HG02970 (cell line): ENCODE measurements at regions not wholly inside any gene's neighbourhood (a gene's known extent, or its start where the extent isn't known, plus 50 kb on each side); places are given as distances from the start of the nearest gene placed in this dataset.
"Not testable (repeated sequence)": the region's sequence is repeated elsewhere in the genome, so short reads cannot be mapped to it uniquely, and the experiment has no call there.

Experiments
- ATAC-seq: cut with Tn5 transposase; IDR thresholded peaks from one replicate; pipeline ENCODE4 v1.9.1; 2021; ENCODE audit warnings: mild to moderate bottlenecking, moderate library complexity, moderate number of reproducible peaks; ENCODE audit not compliant: unreplicated experiment, low FRiP score

- ATAC-seq = no peak
Observed at GRCh38 chr12:68387338-68387737, 55.2 kb upstream of the MDM1 start.

- no peak for ATAC-seq
Observed at GRCh38 chr12:68389305-68389704, 57.1 kb upstream of the MDM1 start.

GRCh38 chr12:68391937-68392336, 59.8 kb upstream of the MDM1 start:
- no peak for ATAC-seq

GRCh38 chr12:68392376-68392775, 60.2 kb upstream of the MDM1 start:
- ATAC-seq = no peak

- ATAC-seq = no peak
Observed at GRCh38 chr12:68393417-68393816, 61.3 kb upstream of the MDM1 start.

- ATAC-seq = no peak
Observed at GRCh38 chr12:68397566-68398158, 65.5 kb upstream of the MDM1 start.

- not testable (repeated sequence) for ATAC-seq
Observed at GRCh38 chr12:68398689-68399088, 66.5 kb upstream of the MDM1 start.

GRCh38 chr12:68400226-68400829, 68.2 kb upstream of the MDM1 start:
- ATAC-seq = no peak

GRCh38 chr12:68402422-68402821, 70.3 kb upstream of the MDM1 start:
- ATAC-seq = no peak

- ATAC-seq = no peak
Observed at GRCh38 chr12:68403296-68403695, 71.1 kb upstream of the MDM1 start.

GRCh38 chr12:68403711-68404110, 71.5 kb upstream of the MDM1 start:
- ATAC-seq = no peak

GRCh38 chr12:68405343-68405781, 73.2 kb upstream of the MDM1 start:
- ATAC-seq = no peak

- no peak for ATAC-seq
Observed at GRCh38 chr12:68406134-68406576, 74.0 kb upstream of the MDM1 start.

- no peak for ATAC-seq
Observed at GRCh38 chr12:68406911-68407310, 74.7 kb upstream of the MDM1 start.

- ATAC-seq = no peak
Observed at GRCh38 chr12:68410018-68410660, 78.0 kb upstream of the MDM1 start.

GRCh38 chr12:68411371-68411770, 79.2 kb upstream of the MDM1 start:
- ATAC-seq = no peak

GRCh38 chr12:68414988-68415387, 82.8 kb upstream of the MDM1 start:
- ATAC-seq = no peak

- no peak for ATAC-seq
Observed at GRCh38 chr12:68416350-68416749, 84.2 kb upstream of the MDM1 start.

GRCh38 chr12:68416826-68417225, 84.7 kb upstream of the MDM1 start:
- ATAC-seq = no peak

- no peak for ATAC-seq
Observed at GRCh38 chr12:68418137-68418460, 85.9 kb upstream of the MDM1 start.

- ATAC-seq = no peak
Observed at GRCh38 chr12:68420225-68421010, 88.3 kb upstream of the MDM1 start.
